SK-N-SH treated with all-trans-retinoic acid at 6 μM for 48 hours (cell line): ENCODE measurements at regions not wholly inside any gene's neighbourhood (a gene's known extent, or its start where the extent isn't known, plus 50 kb on each side); places are given as distances from the start of the nearest gene placed in this dataset.

Source experiments
- ATAC-seq: fragments of 200-7000 bp; cut with Tn5 transposase; 3 replicates; pipeline ENCODE4 v1.9.1; 2020; ENCODE audit warnings: mild to moderate bottlenecking, moderate library complexity
- ARNTL ChIP-seq: fragments of 450-650 bp; formaldehyde crosslinking; IDR thresholded peaks from 2 replicates; pipeline ENCODE4 v1.5.0; 2020; ENCODE audit warnings: low read depth, mild to moderate bottlenecking, moderate library complexity, borderline replicate concordance
- BACH2 ChIP-seq: fragments of 250-450 bp; sonication (Bioruptor Pico); IDR thresholded peaks from 2 replicates; pipeline ENCODE4 v1.9.0; 2021; ENCODE audit warnings: mild to moderate bottlenecking, borderline replicate concordance
- CREB5 ChIP-seq: fragments of 250-450 bp; sonication (Bioruptor Pico); IDR thresholded peaks from 2 replicates; pipeline ENCODE4 v1.5.1; 2020; ENCODE audit warnings: low read depth, mild to moderate bottlenecking, moderate library complexity
- CSDC2 ChIP-seq: fragments of 250-450 bp; sonication (Bioruptor Pico); IDR thresholded peaks from 2 replicates; pipeline ENCODE4 v1.5.0; 2020; ENCODE audit warnings: mild to moderate bottlenecking, moderate library complexity
- CSRNP3 ChIP-seq: fragments of 250-450 bp; sonication (Bioruptor Pico); IDR thresholded peaks from 2 replicates; pipeline ENCODE4 v1.5.1; 2021; ENCODE audit warnings: mild to moderate bottlenecking, moderate library complexity
- ESRRG ChIP-seq: fragments of 250-450 bp; sonication (Bioruptor Pico); IDR thresholded peaks from 2 replicates; pipeline ENCODE4 v1.6.1; 2021; ENCODE audit warnings: mild to moderate bottlenecking
- GLIS3 ChIP-seq: fragments of 250-450 bp; sonication (Bioruptor Pico); IDR thresholded peaks from 2 replicates; pipeline ENCODE4 v1.5.0; 2020; ENCODE audit warnings: mild to moderate bottlenecking, moderate library complexity
- ISL1 ChIP-seq: fragments of 250-450 bp; sonication (Bioruptor Pico); IDR thresholded peaks from 2 replicates; pipeline ENCODE4 v2.1.2; 2022; ENCODE audit warnings: mild to moderate bottlenecking, moderate library complexity
- OSR1 ChIP-seq: fragments of 250-450 bp; sonication (Bioruptor Pico); IDR thresholded peaks from 2 replicates; pipeline ENCODE4 v1.8.0; 2022; ENCODE audit warnings: moderate library complexity, mild to moderate bottlenecking, inconsistent platforms
- PATZ1 ChIP-seq: fragments of 250-450 bp; sonication (Bioruptor Pico); IDR thresholded peaks from 2 replicates; pipeline ENCODE4 v1.8.0; 2020; ENCODE audit warnings: mild to moderate bottlenecking, moderate library complexity, borderline replicate concordance
- POU6F1 ChIP-seq: fragments of 250-450 bp; sonication (Bioruptor Pico); IDR thresholded peaks from 2 replicates; pipeline ENCODE4 v1.8.0; 2021; ENCODE audit warnings: low read depth, mild to moderate bottlenecking, moderate library complexity, borderline replicate concordance
- PPARA ChIP-seq: fragments of 250-450 bp; sonication (Bioruptor Pico); IDR thresholded peaks from 2 replicates; pipeline ENCODE4 v1.5.0; 2020; ENCODE audit warnings: mild to moderate bottlenecking, borderline replicate concordance
- RARB ChIP-seq: fragments of 250-450 bp; sonication (Bioruptor Pico); IDR thresholded peaks from 2 replicates; pipeline ENCODE4 v1.8.0; 2021; ENCODE audit warnings: mild to moderate bottlenecking, moderate library complexity
- SNAI2 ChIP-seq: fragments of 250-450 bp; sonication (Bioruptor Pico); IDR thresholded peaks from 2 replicates; pipeline ENCODE4 v1.5.0; 2020; ENCODE audit warnings: mild to moderate bottlenecking, moderate library complexity
- TCF4 ChIP-seq: fragments of 250-450 bp; sonication (Bioruptor Pico); IDR thresholded peaks from 2 replicates; pipeline ENCODE4 v1.8.0; 2021; ENCODE audit warnings: mild to moderate bottlenecking, moderate library complexity, borderline replicate concordance
- TOX ChIP-seq: fragments of 250-450 bp; sonication (Bioruptor Pico); IDR thresholded peaks from 2 replicates; pipeline ENCODE4 v1.8.0; 2021; ENCODE audit warnings: mild to moderate bottlenecking, moderate library complexity, borderline replicate concordance
- TSHZ2 ChIP-seq: fragments of 250-450 bp; sonication (Bioruptor Pico); IDR thresholded peaks from 2 replicates; pipeline ENCODE4 v1.5.0; 2020; ENCODE audit warnings: mild to moderate bottlenecking, moderate library complexity
- ZC3H10 ChIP-seq: fragments of 250-450 bp; sonication (Bioruptor Pico); IDR thresholded peaks from 2 replicates; pipeline ENCODE4 v1.5.1; 2021; ENCODE audit warnings: mild to moderate bottlenecking, moderate library complexity
- ZFP3 ChIP-seq: fragments of 250-450 bp; sonication (Bioruptor Pico); IDR thresholded peaks from 2 replicates; pipeline ENCODE4 v1.5.0; 2020; ENCODE audit warnings: mild to moderate bottlenecking, moderate library complexity
- ZFP30 ChIP-seq: fragments of 450-650 bp; formaldehyde crosslinking; IDR thresholded peaks from 2 replicates; pipeline ENCODE4 v1.5.0; 2022; ENCODE audit warnings: mild to moderate bottlenecking, moderate library complexity
- ZNF565 ChIP-seq: fragments of 450-650 bp; formaldehyde crosslinking; conservative IDR thresholded peaks from 2 replicates; pipeline ENCODE4 v1.5.0; 2020; ENCODE audit warnings: low read depth, mild to moderate bottlenecking, moderate library complexity
- ZNF70 ChIP-seq: fragments of 450-650 bp; formaldehyde crosslinking; IDR thresholded peaks from 2 replicates; pipeline ENCODE4 v1.5.0; 2020; ENCODE audit warnings: mild to moderate bottlenecking, moderate library complexity
- ZNF8 ChIP-seq: fragments of 450-650 bp; formaldehyde crosslinking; IDR thresholded peaks from 2 replicates; pipeline ENCODE4 v1.5.0; 2020; ENCODE audit warnings: mild to moderate bottlenecking, moderate library complexity

GRCh38 chr18:5678278-5678677 is 134.5 kb upstream of the EPB41L3 start:
- ATAC-seq: no peak
- TF ChIP-seq TCF4 (CRISPR knock-in tag) (no peak), ZC3H10 (CRISPR knock-in tag) (no peak), GLIS3 (CRISPR knock-in tag) (no peak), ARNTL (no peak), POU6F1 (CRISPR knock-in tag) (no peak), SNAI2 (CRISPR knock-in tag) (no peak), OSR1 (CRISPR knock-in tag) (no peak), TOX (CRISPR knock-in tag) (no peak), ISL1 (CRISPR knock-in tag) (no peak), BACH2 (CRISPR knock-in tag) (no peak), CSRNP3 (CRISPR knock-in tag) (no peak), ESRRG (CRISPR knock-in tag) (no peak), PPARA (CRISPR knock-in tag) (no peak), ZFP30 (CRISPR knock-in tag) (no peak)

GRCh38 chr18:5673616-5674015 is 129.8 kb upstream of the EPB41L3 start:
- TF ChIP-seq TCF4 (CRISPR knock-in tag) (no peak), ZNF565 (CRISPR knock-in tag) (no peak), CREB5 (CRISPR knock-in tag) (no peak), PPARA (CRISPR knock-in tag) (no peak), ZFP3 (CRISPR knock-in tag) (no peak), ARNTL (no peak), ISL1 (CRISPR knock-in tag) (no peak), OSR1 (CRISPR knock-in tag) (no peak), ZNF8 (CRISPR knock-in tag) (no peak), BACH2 (CRISPR knock-in tag) (no peak), SNAI2 (CRISPR knock-in tag) (no peak), CSRNP3 (CRISPR knock-in tag) (no peak), GLIS3 (CRISPR knock-in tag) (no peak), PATZ1 (CRISPR knock-in tag) (no peak), ZC3H10 (CRISPR knock-in tag) (no peak), POU6F1 (CRISPR knock-in tag) (no peak), CSDC2 (CRISPR knock-in tag) (no peak), ZNF70 (CRISPR knock-in tag) (no peak)
- no peak for ATAC-seq

- ATAC-seq: no peak
- TF ChIP-seq ARNTL (no peak), ZNF8 (CRISPR knock-in tag) (no peak), ZC3H10 (CRISPR knock-in tag) (no peak), ZNF70 (CRISPR knock-in tag) (no peak), CREB5 (CRISPR knock-in tag) (no peak), PPARA (CRISPR knock-in tag) (no peak), BACH2 (CRISPR knock-in tag) (no peak), GLIS3 (CRISPR knock-in tag) (no peak), RARB (no peak), TSHZ2 (CRISPR knock-in tag) (no peak)
Observed at GRCh38 chr18:5669585-5669984, 125.8 kb upstream of the EPB41L3 start.
